H7 (cell line): ENCODE measurements at regions not wholly inside any gene's neighbourhood (a gene's known extent, or its start where the extent isn't known, plus 50 kb on each side); places are given as distances from the start of the nearest gene placed in this dataset.

Experiments
- DNase-seq: peaks from one replicate; pipeline ENCODE4 v3.0.0; 2012
- H3K27me3 ChIP-seq: 2 replicates; pipeline ENCODE4 v1.6.0; 2011; ENCODE audit warnings: mild to moderate bottlenecking, low read length; ENCODE audit not compliant: control insufficient read depth, insufficient read depth
- H3K36me3 ChIP-seq: replicated peaks from 2 replicates; pipeline ENCODE4 v1.5.1; 2011; ENCODE audit warnings: low read length; ENCODE audit not compliant: control insufficient read depth, insufficient read depth
- H3K4me3 ChIP-seq: 2 replicates; pipeline ENCODE4 v1.5.1; 2011; ENCODE audit warnings: low read depth, mild to moderate bottlenecking, control low read depth, low read length, moderate library complexity; ENCODE audit not compliant: insufficient read depth

- Histone ChIP-seq H3K27me3 (no peaks in the 10 kb centered on the region; the same call in 1 of the 2 replicates), H3K36me3 (no peaks in the 10 kb centered on the region), H3K4me3 (no peak overlapping the region)
- DNase-seq, result no peak
Observed at GRCh38 chr2:71832388-71832787, 315.3 kb downstream of the CYP26B1 start.

- Histone ChIP-seq H3K27me3 (no peaks in the 10 kb centered on the region), H3K36me3 (no peaks in the 10 kb centered on the region), H3K4me3 (no peak overlapping the region)
- DNase-seq, result no peak
Observed at GRCh38 chr2:71831193-71831577, 316.5 kb downstream of the CYP26B1 start.

GRCh38 chr2:71830497-71831192 lies 317.0 kb downstream of the CYP26B1 start:
- no peak for DNase-seq
- no peaks in the 10 kb centered on the region for H3K36me3 ChIP-seq
- no peak overlapping the region for H3K4me3 ChIP-seq
- H3K27me3 ChIP-seq, result no peaks in the 10 kb centered on the region

GRCh38 chr2:71829008-71829407 lies 318.7 kb downstream of the CYP26B1 start:
- no peaks in the 10 kb centered on the region for H3K36me3 ChIP-seq
- H3K27me3 ChIP-seq, result no peaks in the 10 kb centered on the region
- H3K4me3 ChIP-seq, result no peak overlapping the region
- DNase-seq, result no peak

GRCh38 chr2:71827973-71828372 lies 319.7 kb downstream of the CYP26B1 start:
- H3K4me3 ChIP-seq, result no peak overlapping the region
- DNase-seq, result no peak
- no peaks in the 10 kb centered on the region for H3K27me3 ChIP-seq
- H3K36me3 ChIP-seq, result no peaks in the 10 kb centered on the region

- H3K4me3 ChIP-seq, result no peak overlapping the region
- DNase-seq, result no peak
- no peaks in the 10 kb centered on the region for H3K36me3 ChIP-seq
- no peaks in the 10 kb centered on the region for H3K27me3 ChIP-seq
Observed at GRCh38 chr2:71827524-71827901, 320.1 kb downstream of the CYP26B1 start.

- no peaks in the 10 kb centered on the region for H3K27me3 ChIP-seq
- DNase-seq, result no peak
- H3K36me3 ChIP-seq, result no peaks in the 10 kb centered on the region
- no peak overlapping the region for H3K4me3 ChIP-seq
Observed at GRCh38 chr2:71826826-71827523, 320.7 kb downstream of the CYP26B1 start.

- no peak for DNase-seq
- Histone ChIP-seq H3K27me3 (no peaks in the 10 kb centered on the region), H3K36me3 (no peaks in the 10 kb centered on the region), H3K4me3 (no peak overlapping the region)
Observed at GRCh38 chr2:71826299-71826698, 321.4 kb downstream of the CYP26B1 start.

- DNase-seq, result no peak
- H3K27me3 ChIP-seq, result no peaks in the 10 kb centered on the region
- no peaks in the 10 kb centered on the region for H3K36me3 ChIP-seq
- no peak overlapping the region for H3K4me3 ChIP-seq
Observed at GRCh38 chr2:71824436-71824835, 323.2 kb downstream of the CYP26B1 start.

GRCh38 chr2:71823526-71823925 lies 324.1 kb downstream of the CYP26B1 start:
- no peak for DNase-seq
- no peak overlapping the region for H3K4me3 ChIP-seq
- H3K36me3 ChIP-seq, result no peaks in the 10 kb centered on the region

GRCh38 chr2:71822463-71822862 lies 325.2 kb downstream of the CYP26B1 start:
- H3K36me3 ChIP-seq, result no peaks in the 10 kb centered on the region
- DNase-seq, result no peak
- no peak overlapping the region for H3K4me3 ChIP-seq

More at GRCh38 chr2:71823526-71823925, 324.1 kb downstream of the CYP26B1 start:
- H3K27me3 ChIP-seq, result no peaks in the 10 kb centered on the region

GRCh38 chr2:71821856-71822255 lies 325.8 kb downstream of the CYP26B1 start:
- no peak for DNase-seq
- no peaks in the 10 kb centered on the region for H3K27me3 ChIP-seq
- no peak overlapping the region for H3K4me3 ChIP-seq
- no peaks in the 10 kb centered on the region for H3K36me3 ChIP-seq

More at GRCh38 chr2:71822463-71822862, 325.2 kb downstream of the CYP26B1 start:
- H3K27me3 ChIP-seq, result no peaks in the 10 kb centered on the region

GRCh38 chr2:71816815-71817214 lies 330.8 kb downstream of the CYP26B1 start:
- H3K27me3 ChIP-seq, result no peaks in the 10 kb centered on the region
- no peaks in the 10 kb centered on the region for H3K36me3 ChIP-seq
- no peak overlapping the region for H3K4me3 ChIP-seq
- DNase-seq, result no peak

GRCh38 chr2:71815701-71816474 lies 331.8 kb downstream of the CYP26B1 start:
- no peaks in the 10 kb centered on the region for H3K27me3 ChIP-seq
- H3K36me3 ChIP-seq, result no peaks in the 10 kb centered on the region
- no peak overlapping the region for H3K4me3 ChIP-seq
- DNase-seq, result no peak

GRCh38 chr2:71814885-71815284 lies 332.8 kb downstream of the CYP26B1 start:
- Histone ChIP-seq H3K36me3 (no peaks in the 10 kb centered on the region), H3K27me3 (no peaks in the 10 kb centered on the region), H3K4me3 (no peak overlapping the region)
- no peak for DNase-seq
